GM12878 (cell line): ENCODE measurements at regions not wholly inside any gene's neighbourhood (a gene's known extent, or its start where the extent isn't known, plus 50 kb on each side); places are given as distances from the start of the nearest gene placed in this dataset.

Source experiments
- ATAC-seq: fragments of 200-7000 bp; cut with Tn5 transposase; 3 replicates; pipeline ENCODE4 v1.9.1; 2020; ENCODE audit warnings: mild to moderate bottlenecking, moderate library complexity
- BruUV-seq: library from RNA; stranded (reverse); fragments of 400-500 nt; replicated peaks from 2 replicates; lab custom pipeline; 2021; lab: Mats Ljungman, UMichigan
- CTCF ChIA-PET: fragments of 300-600 bp; sonication (Branson Sonifier 250); formaldehyde crosslinking; extraction: SDS; loops from one replicate; lab custom pipeline; 2021; ENCODE audit warnings: inconsistent platforms; lab: Yijun Ruan, JAX
- POLR2A ChIA-PET: fragments of 350-600 bp; formaldehyde crosslinking; extraction: SDS; loops from one replicate; lab custom pipeline; 2021; ENCODE audit warnings: inconsistent platforms; lab: Charles Lee
- RAD21 ChIA-PET: fragments of 300-600 bp; sonication (Branson Sonifier 250); formaldehyde crosslinking; loops from one replicate; lab custom pipeline; 2023; ENCODE audit warnings: antibody characterized with exemption; ENCODE audit not compliant: unreplicated experiment; lab: Charles Lee
- SMC1A ChIA-PET: fragments of 300-600 bp; sonication (Branson Sonifier 250); formaldehyde crosslinking; loops from one replicate; lab custom pipeline; 2023; ENCODE audit not compliant: unreplicated experiment, uncharacterized antibody; lab: Charles Lee
- DNase-seq: peaks from one replicate; pipeline ENCODE4 v3.0.0-alpha.2; 2011; ENCODE audit warnings: low read depth, low spot score
- FAIRE-seq: peaks from 3 replicates; lab custom pipeline; 2011; peaks lifted over from hg19 to GRCh38; lab: Jason Lieb, UNC
- H2AFZ ChIP-seq: 2 replicates; pipeline ENCODE4 v1.6.0; 2011; ENCODE audit warnings: low read depth, low read length, control low read depth; ENCODE audit not compliant: control insufficient read depth
- H3K27ac ChIP-seq: 2 replicates; pipeline ENCODE4 v1.5.1; 2011; ENCODE audit warnings: control low read depth; ENCODE audit not compliant: control insufficient read depth, insufficient read depth
- H3K27me3 ChIP-seq, 2 experiments: replicated peaks in 1 of 2; 2 replicates each; pipeline versions ENCODE4 v1.6.0 to v1.6.1; 2011; ENCODE audit warnings: low read length in 1 of 2; ENCODE audit not compliant: control insufficient read depth in 2 of 2, insufficient read depth in 2 of 2
- H3K36me3 ChIP-seq, 2 experiments: 2 replicates each; pipeline ENCODE4 v1.5.1; 2011; ENCODE audit warnings: low read length in 1 of 2; ENCODE audit not compliant: control insufficient read depth in 2 of 2, insufficient read depth in 2 of 2
- H3K4me1 ChIP-seq: 2 replicates; pipeline ENCODE4 v1.6.1; 2011; ENCODE audit warnings: mild to moderate bottlenecking, low read length, moderate library complexity, mixed read lengths; ENCODE audit not compliant: control insufficient read depth, insufficient read depth
- H3K4me2 ChIP-seq: 2 replicates; pipeline ENCODE4 v1.6.0; 2011; ENCODE audit warnings: control low read depth; ENCODE audit not compliant: control insufficient read depth, insufficient read depth
- H3K4me3 ChIP-seq: fragments of 200-600 bp; sonication (generic); 2 replicates; pipeline ENCODE4 v1.5.1; 2016
- H3K79me2 ChIP-seq: 2 replicates; pipeline ENCODE4 v1.6.0; 2011; ENCODE audit warnings: low read length; ENCODE audit not compliant: control insufficient read depth, insufficient read depth
- H3K9ac ChIP-seq: 2 replicates; pipeline ENCODE4 v1.8.0; 2011; ENCODE audit warnings: low read length, control low read depth, mixed read lengths; ENCODE audit not compliant: control insufficient read depth, insufficient read depth
- H3K9me3 ChIP-seq: replicated peaks from 3 replicates; pipeline ENCODE4 v1.5.1; 2011; ENCODE audit warnings: mild to moderate bottlenecking, low read length; ENCODE audit not compliant: control insufficient read depth, insufficient read depth
- H4K20me1 ChIP-seq: 2 replicates; pipeline ENCODE4 v1.6.0; 2011; ENCODE audit not compliant: control insufficient read depth, insufficient read depth
- CREB1 ChIP-seq: IDR thresholded peaks from 2 replicates; pipeline ENCODE4 v1.6.1; 2012; ENCODE audit warnings: low read depth, mild to moderate bottlenecking, inconsistent platforms
- ESRRA ChIP-seq: IDR thresholded peaks from 2 replicates; pipeline ENCODE4 v1.6.1; 2012; ENCODE audit warnings: mild to moderate bottlenecking, low read length, improper control_type of control experiment
- MTA2 ChIP-seq: fragments of 450-650 bp; IDR thresholded peaks from 2 replicates; pipeline ENCODE4 v1.6.1; 2016; ENCODE audit warnings: low read depth, mild to moderate bottlenecking, moderate library complexity
- POLR2A ChIP-seq: IDR thresholded peaks from 2 replicates; pipeline ENCODE4 v1.6.1; 2011; ENCODE audit warnings: low read depth, mild to moderate bottlenecking, low read length
- RBBP5 ChIP-seq: fragments of 200-600 bp; sonication (generic); conservative IDR thresholded peaks from 2 replicates; pipeline ENCODE4 v1.6.1; 2016
- RELA ChIP-seq: fragments of 450-650 bp; IDR thresholded peaks from 2 replicates; pipeline ENCODE4 v1.8.0; 2014; ENCODE audit warnings: borderline replicate concordance; ENCODE audit not compliant: partially characterized antibody
- SREBF2 ChIP-seq: IDR thresholded peaks from 2 replicates; pipeline ENCODE4 v1.6.1; 2012; ENCODE audit warnings: mild to moderate bottlenecking, low read length
- SRF ChIP-seq, 2 experiments: IDR thresholded peaks; 2 replicates each; pipeline ENCODE4 v1.6.1; 2011; ENCODE audit warnings: low read depth in 2 of 2, low read length in 2 of 2, mild to moderate bottlenecking in 1 of 2, moderate library complexity in 1 of 2
- SUPT20H ChIP-seq: IDR thresholded peaks from 2 replicates; pipeline ENCODE4 v1.6.1; 2011; ENCODE audit warnings: low read depth, mild to moderate bottlenecking, low read length, moderate library complexity, borderline replicate concordance; ENCODE audit not compliant: control insufficient read depth
- TCF3 ChIP-seq: IDR thresholded peaks from 2 replicates; pipeline ENCODE4 v1.6.1; 2012; ENCODE audit warnings: low read depth, mild to moderate bottlenecking, low read length, borderline replicate concordance; ENCODE audit not compliant: insufficient read depth
- TCF7 ChIP-seq: IDR thresholded peaks from 2 replicates; pipeline ENCODE4 v1.6.1; 2014; ENCODE audit warnings: antibody characterized with exemption, borderline replicate concordance
- USF2 ChIP-seq: IDR thresholded peaks from 2 replicates; pipeline ENCODE4 v1.6.1; 2011; ENCODE audit warnings: low read depth, low read length, improper control_type of control experiment, borderline replicate concordance
- ZNF217 ChIP-seq: fragments of 450-650 bp; IDR thresholded peaks from 2 replicates; pipeline ENCODE4 v1.6.1; 2017; ENCODE audit warnings: antibody characterized with exemption, mild to moderate bottlenecking
- ZZZ3 ChIP-seq: IDR thresholded peaks from 2 replicates; pipeline ENCODE4 v1.6.1; 2011; ENCODE audit warnings: low read depth; ENCODE audit not compliant: control insufficient read depth, insufficient read length
- WGBS: methylation state at CpG from one replicate; pipeline ENCODE4 v1.1.6; 2016; ENCODE audit warnings: low lambda C conversion rate; ENCODE audit not compliant: insufficient replicate concordance, insufficient coverage; ENCODE audit errors: missing lambda C conversion rate; 5-methylcytosine and 5-hydroxymethylcytosine counted together
- in situ Hi-C: fragments of 300-500 bp; cut with MboI; formaldehyde crosslinking; loops from 9 replicates; pipeline ENCODE4 v1.14.3; 2018; ENCODE audit warnings: mixed read lengths
- intact Hi-C: fragments of 100-400 bp; cut with micrococcal nuclease; formaldehyde crosslinking; loops from one replicate; pipeline ENCODE4 v1.14.2; 2022; ENCODE audit not compliant: unreplicated experiment

GRCh38 chr1:80520949-80521348 is 1279.8 kb upstream of the ADGRL2 start:
- H3K36me3 ChIP-seq, result no peaks in the 10 kb centered on the region
- no peak overlapping the region for H3K4me3 ChIP-seq
- H2AFZ ChIP-seq, result no peak overlapping the region
- TF ChIP-seq SRF (IDR thresholded peaks at IDR 0.05; ENCODE audit: low read depth in 2 of 2, low read length in 2 of 2), result no peak
- no peak for TF ChIP-seq SREBF2
- TF ChIP-seq CREB1, result no peak
- no peak for TF ChIP-seq USF2
- no peak overlapping the region for H3K9ac ChIP-seq
- ATAC-seq, result no peak
- no peak overlapping the region for H3K4me2 ChIP-seq
- CTCF ChIA-PET, result no interaction called here
- H3K4me1 ChIP-seq, result no peaks in the 10 kb centered on the region
- intact Hi-C loops (no loop called here), in situ Hi-C loops (no loop called here)
- no peaks in the 10 kb centered on the region for H3K79me2 ChIP-seq
- WGBS, result no CpG with 5 or more reads among the region's 1 CpG
- no peaks in the 10 kb centered on the region for H4K20me1 ChIP-seq
- no peaks in the 10 kb centered on the region for H3K9me3 ChIP-seq
- DNase-seq, result no peak
- BruUV-seq, result no TSS peak
- POLR2A ChIA-PET, result no interaction called here
- no peak overlapping the region for H3K27ac ChIP-seq
- H3K27me3 ChIP-seq, result no peaks in the 10 kb centered on the region
- SMC1A ChIA-PET, result interaction anchor here (0.6 kb wide), 1 partner anchor 196 kb away, joined by 3 read pairs; no protein-coding TSS in a partner anchor
- FAIRE-seq, result no peak
- RAD21 ChIA-PET, result no interaction called here

GRCh38 chr1:80517062-80517461 is 1283.7 kb upstream of the ADGRL2 start:
- ChIA-PET POLR2A (no interaction called here), CTCF (interaction anchor here (0.6 kb wide), 1 partner anchor 1014 kb away, joined by 4 read pairs; no protein-coding TSS in a partner anchor), RAD21 (no interaction called here), SMC1A (no interaction called here)
- Histone ChIP-seq H3K9ac (no peak overlapping the region), H4K20me1 (no peaks in the 10 kb centered on the region), H3K4me3 (no peak overlapping the region), H3K4me1 (no peaks in the 10 kb centered on the region), H3K27me3 (no peaks in the 10 kb centered on the region), H3K36me3 (no peaks in the 10 kb centered on the region), H3K9me3 (no peaks in the 10 kb centered on the region), H3K27ac (no peak overlapping the region), H3K79me2 (no peaks in the 10 kb centered on the region), H3K4me2 (no peak overlapping the region), H2AFZ (no peak overlapping the region)
- BruUV-seq, result no TSS peak
- WGBS, result 42% methylated on average over 1 of the region's 1 CpG
- no peak for DNase-seq
- FAIRE-seq, result no peak
- no peak for ATAC-seq
- intact Hi-C loops (no loop called here), in situ Hi-C loops (no loop called here)
- TF ChIP-seq ESRRA, result no peak
- TF ChIP-seq RELA, result no peak
- TF ChIP-seq ZZZ3, result no peak
- TF ChIP-seq RBBP5, result no peak
- no peak for TF ChIP-seq ZNF217
- no peak for TF ChIP-seq POLR2A
- no peak for TF ChIP-seq TCF3
- no peak for TF ChIP-seq TCF7
- no peak for TF ChIP-seq SUPT20H
- no peak for TF ChIP-seq MTA2
